ENCODE measurements at regions not wholly inside any gene's neighbourhood (a gene's known extent, or its start where the extent isn't known, plus 50 kb on each side); places are given as distances from the start of the nearest gene placed in this dataset.

- Histone ChIP-seq H3K4me3 (ENCODE audit: low read depth in 1 of 3, low read length in 3 of 3) (no peak overlapping the region), H3K27ac (ENCODE audit: low read depth in 1 of 2, low read length in 2 of 2) (no peak overlapping the region), H3K36me3 (ENCODE audit: control insufficient read depth in 4 of 4, insufficient read depth in 3 of 4, low read depth in 1 of 4, low read length in 3 of 4) (no peaks in the 10 kb centered on the region), H3K9me3 (ENCODE audit: control insufficient read depth in 4 of 4, low read length in 3 of 4) (no peaks in the 10 kb centered on the region), H3K27me3 (ENCODE audit: control insufficient read depth in 4 of 4, insufficient read depth in 4 of 4, low read length in 3 of 4) (no peaks in the 10 kb centered on the region), H3K9ac (ENCODE audit: low read depth in 1 of 2, low read length in 2 of 2) (no peak overlapping the region), H3K4me1 (ENCODE audit: control insufficient read depth in 4 of 4, insufficient read depth in 4 of 4, low read length in 3 of 4) (no peaks in the 10 kb centered on the region)
- 78% methylated on average over 13 of the region's 13 CpGs for WGBS
- DNase-seq (ENCODE audit: low spot score): no peak
- TF ChIP-seq YY1 (IDR thresholded peaks at IDR 0.05) (no peak), SP1 (IDR thresholded peaks at IDR 0.05) (no peak), RAD21 (IDR thresholded peaks at IDR 0.05) (no peak), NR2F2 (IDR thresholded peaks at IDR 0.05) (no peak), RXRA (IDR thresholded peaks at IDR 0.05) (no peak), GABPA (IDR thresholded peaks at IDR 0.05 in 1 of 2, conservative IDR thresholded peaks at IDR 0.05 in 1 of 2) (no peak), ATF3 (IDR thresholded peaks at IDR 0.05) (no peak), MAX (IDR thresholded peaks at IDR 0.05) (no peak), EGR1 (IDR thresholded peaks at IDR 0.05; ENCODE audit: low read depth in 2 of 2) (no peak), ZBTB33 (IDR thresholded peaks at IDR 0.05) (no peak), FOXA2 (IDR thresholded peaks at IDR 0.05) (no peak), FOXA1 (IDR thresholded peaks at IDR 0.05) (no peak), CTCF (IDR thresholded peaks at IDR 0.05; ENCODE audit: low read depth, low read length, missing input control) (no peak), HNF4A (conservative IDR thresholded peaks at IDR 0.05) (no peak), JUND (IDR thresholded peaks at IDR 0.05) (no peak), HNF4G (IDR thresholded peaks at IDR 0.05) (no peak), REST (IDR thresholded peaks at IDR 0.05) (no peak), TAF1 (conservative IDR thresholded peaks at IDR 0.05) (no peak)
Observed at GRCh38 chr7:119724041-119724792, 548.8 kb upstream of the KCND2 start.

All from liver (tissue), 8 donors.